Stimulated activated CD4-positive, alpha-beta T cell treated with anti-CD3 and anti-CD28 coated beads, Interleukin-4, amount 100 ng/mL, for 24 hours (primary cell): ENCODE measurements at regions not wholly inside any gene's neighbourhood (a gene's known extent, or its start where the extent isn't known, plus 50 kb on each side); places are given as distances from the start of the nearest gene placed in this dataset.
"Not testable (repeated sequence)": the region's sequence is repeated elsewhere in the genome, so short reads cannot be mapped to it uniquely, and the experiment has no call there.

Experiments used
- DNase-seq: peaks from one replicate; pipeline ENCODE4 v3.0.0-alpha.2; 2020

DNA sequence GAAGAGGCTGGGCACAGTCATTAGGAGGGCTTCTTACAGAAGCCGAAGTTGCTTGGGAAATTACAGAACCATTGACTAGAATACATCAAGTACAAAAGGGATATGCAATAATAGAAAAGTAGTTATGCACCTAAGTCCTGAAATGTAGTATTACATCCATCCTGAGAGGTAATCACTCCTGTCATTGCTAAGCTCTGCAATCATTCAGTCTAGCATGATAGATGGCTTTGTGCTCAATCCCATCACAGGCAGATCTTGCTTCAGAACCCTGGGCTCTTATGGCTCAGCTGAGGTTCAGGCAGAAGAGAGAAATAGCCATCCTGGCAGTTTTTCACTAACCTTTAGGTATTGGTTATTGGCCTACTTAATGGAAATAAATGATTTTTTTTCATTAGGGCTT, 231.7 kb upstream of the AFF2 start:
- DNase-seq = no peak

DNA sequence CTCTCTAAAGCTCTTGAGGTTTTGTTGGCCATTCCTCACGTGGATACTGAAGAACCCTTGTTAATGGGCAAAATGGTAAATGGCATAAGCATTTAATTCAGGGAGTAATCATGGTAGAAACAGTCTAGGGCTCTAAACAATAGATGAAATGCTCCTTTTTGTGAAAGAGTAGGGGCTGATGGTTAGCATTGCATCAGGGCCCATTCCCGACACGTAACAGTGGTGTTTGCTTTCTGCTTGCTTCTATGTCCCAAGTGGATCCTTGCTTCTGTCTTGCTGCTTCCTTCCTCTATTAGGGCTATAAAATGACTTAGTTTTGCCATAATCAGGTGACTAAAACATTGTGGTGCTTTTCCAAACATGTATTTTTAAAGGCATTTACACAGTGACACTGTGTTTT, 230.9 kb upstream of the AFF2 start:
- no peak for DNase-seq

GRCh38 chrX:148270499-148270898, 229.9 kb upstream of the AFF2 start:
- DNase-seq = no peak

- DNase-seq = no peak
Measured at GRCh38 chrX:148271263-148271662, 229.2 kb upstream of the AFF2 start.

DNA sequence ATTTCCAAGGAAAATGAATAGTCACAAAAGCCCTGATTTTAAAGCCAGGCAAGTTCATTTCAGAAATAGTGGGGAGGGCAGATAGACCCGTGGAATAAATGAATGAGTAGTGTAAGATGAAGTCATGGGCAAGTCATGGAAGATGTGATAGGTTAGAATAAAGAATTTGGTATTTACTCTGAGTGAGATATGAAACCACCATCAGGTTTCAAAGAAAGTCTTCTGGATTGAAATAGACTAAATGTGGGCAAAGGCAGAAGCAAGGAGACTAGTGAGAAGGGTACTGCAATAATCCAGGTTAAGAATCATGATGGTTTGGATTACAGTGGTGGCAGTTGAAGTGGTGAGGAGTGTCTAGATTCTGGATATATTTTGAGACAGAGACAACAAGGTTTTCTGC, 218.5 kb upstream of the AFF2 start:
- DNase-seq = no peak

DNA sequence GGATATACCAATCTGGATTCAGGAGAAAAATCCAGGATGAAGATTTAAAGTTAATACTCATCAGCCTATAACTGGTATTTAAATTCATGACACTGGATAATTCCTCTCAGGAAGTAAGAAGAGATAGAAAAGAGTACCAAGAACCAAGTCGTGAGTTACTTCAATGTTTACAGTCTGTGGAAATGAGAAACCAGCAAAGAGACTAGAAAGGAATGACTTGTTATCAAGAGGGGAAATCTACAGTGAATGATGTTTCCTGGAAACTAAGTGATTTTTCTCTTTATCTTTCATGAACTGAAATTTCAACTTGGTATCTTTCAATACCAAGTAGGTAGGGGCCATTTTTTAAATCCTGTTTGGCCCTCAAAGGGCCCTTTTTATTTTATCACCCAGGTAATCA, 217.9 kb upstream of the AFF2 start:
- no peak for DNase-seq

- no peak for DNase-seq
Measured at GRCh38 chrX:148284056-148284455, 216.4 kb upstream of the AFF2 start.

DNA sequence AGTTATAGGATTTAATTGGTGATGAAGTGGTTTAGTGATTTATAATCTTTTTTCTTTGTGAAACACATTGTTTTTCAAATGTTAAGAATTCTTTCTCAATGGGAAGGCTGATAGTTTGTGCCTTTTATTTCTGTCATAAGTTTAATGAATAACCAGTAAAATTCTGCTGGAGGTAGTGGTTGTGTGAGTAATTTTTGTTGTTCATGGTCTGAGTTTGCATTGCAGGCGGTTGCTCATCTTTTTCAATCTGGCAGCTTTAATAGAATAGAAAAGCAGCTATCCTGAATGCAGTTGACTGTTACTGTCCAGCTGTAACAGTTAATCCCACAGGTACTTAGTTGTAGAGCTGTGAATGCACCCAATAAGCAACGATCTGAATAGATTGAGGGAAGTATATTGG, 215.6 kb upstream of the AFF2 start:
- no peak for DNase-seq

- no peak for DNase-seq
Measured at GRCh38 chrX:148288451-148288850, 212.0 kb upstream of the AFF2 start.

GRCh38 chrX:148290041-148290440, 210.4 kb upstream of the AFF2 start:
- no peak for DNase-seq

- no peak for DNase-seq
Measured at GRCh38 chrX:148290931-148291330, 209.5 kb upstream of the AFF2 start.

GRCh38 chrX:148298737-148299136, 201.7 kb upstream of the AFF2 start:
- DNase-seq = no peak

DNA sequence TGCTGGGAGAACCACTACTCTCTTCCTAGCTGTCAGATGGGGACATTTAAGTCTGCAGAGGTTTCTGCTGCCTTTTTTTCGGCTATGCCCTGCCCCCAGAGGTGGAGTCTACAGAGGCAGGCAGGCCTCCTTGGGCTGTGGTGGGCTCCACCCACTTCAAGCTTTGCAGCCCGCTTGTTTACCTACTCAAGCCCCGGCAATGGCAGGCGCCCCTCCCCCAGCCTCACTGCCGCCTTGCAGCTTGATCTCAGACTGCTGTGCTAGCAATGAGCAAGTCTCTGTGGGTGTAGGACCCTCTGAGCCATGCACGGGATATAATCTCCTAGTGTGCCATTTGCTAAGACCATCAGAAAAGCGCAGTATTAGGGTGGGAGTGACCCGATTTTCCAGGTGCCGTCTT, 195.2 kb upstream of the AFF2 start:
- DNase-seq = not testable (repeated sequence)

DNA sequence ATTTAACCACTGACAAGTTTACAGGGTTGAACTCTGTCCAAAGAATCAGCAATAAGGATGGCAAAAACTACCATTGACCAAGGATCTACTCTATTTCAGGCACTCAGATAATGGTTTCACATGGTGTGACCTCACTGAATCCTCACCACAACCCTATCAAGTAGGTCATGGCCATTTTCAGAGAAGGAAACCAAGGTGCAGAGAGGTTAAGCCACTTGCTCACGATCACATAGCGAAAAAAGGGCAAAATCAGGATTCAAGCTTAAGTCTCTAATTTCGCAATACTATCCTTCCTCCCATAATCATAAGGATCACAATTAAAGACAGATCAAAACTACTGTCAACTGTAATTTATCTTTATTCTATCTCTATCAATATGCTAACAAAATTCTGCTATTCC, 191.0 kb upstream of the AFF2 start:
- DNase-seq = no peak

DNA sequence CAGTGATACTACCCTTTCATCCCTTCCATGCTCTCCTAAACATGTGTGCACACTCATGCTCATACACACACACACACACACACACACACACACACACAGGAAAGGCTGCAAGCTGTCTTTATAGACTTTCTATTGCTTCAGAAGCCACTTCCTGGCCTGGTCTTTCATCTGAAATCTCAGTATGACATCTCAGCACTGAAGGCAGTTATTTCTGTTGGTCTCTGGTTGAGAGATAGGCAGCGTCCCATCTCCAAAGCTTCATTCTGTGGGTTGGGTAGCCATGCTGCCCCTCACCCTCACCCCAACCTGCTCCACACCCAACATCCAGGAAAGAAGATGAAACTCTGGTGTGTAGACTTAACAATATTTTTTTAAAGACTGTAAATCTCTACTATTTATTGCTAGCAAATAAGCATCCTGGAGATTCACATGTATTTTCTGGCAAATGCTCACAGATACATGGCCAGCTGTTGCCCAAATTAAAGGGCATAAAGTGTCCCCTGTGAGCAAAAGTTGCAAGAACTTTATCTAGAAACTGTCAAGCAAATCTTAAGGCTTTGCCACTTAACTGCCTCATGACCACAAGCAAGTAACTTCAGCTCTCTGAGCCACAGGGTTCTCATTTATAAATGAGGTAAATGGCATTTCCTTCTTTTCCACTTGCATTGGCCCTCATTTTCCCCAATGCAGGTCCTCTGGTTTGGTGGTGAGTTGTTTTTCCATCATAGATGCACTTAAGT, 189.8 kb upstream of the AFF2 start:
- peak; percentile 36 for DNase-seq

DNA sequence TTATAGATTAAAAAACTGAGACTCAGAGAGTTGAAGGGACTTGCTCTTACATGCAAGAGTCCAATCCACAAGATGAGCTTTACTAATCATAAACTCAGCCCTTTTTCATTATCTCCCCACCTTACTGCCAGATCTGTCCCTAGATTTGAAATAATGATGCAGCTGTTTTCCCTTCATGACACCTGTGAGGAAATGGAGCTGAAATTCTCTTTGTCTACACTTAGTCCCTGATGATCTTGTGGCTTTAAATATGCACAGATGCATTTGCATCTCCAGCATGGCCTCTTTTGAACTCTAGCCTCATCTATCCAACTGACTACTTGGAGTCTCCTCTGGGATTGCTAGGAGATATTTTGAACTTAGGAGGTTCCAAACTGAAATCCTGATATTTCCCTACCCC, 188.9 kb upstream of the AFF2 start:
- no peak for DNase-seq

GRCh38 chrX:148314876-148315275, 185.5 kb upstream of the AFF2 start:
- DNase-seq = no peak

GRCh38 chrX:148316446-148316845, 184.0 kb upstream of the AFF2 start:
- DNase-seq = no peak

- DNase-seq = no peak
Measured at GRCh38 chrX:148322906-148323305, 177.5 kb upstream of the AFF2 start.

- DNase-seq = no peak
Measured at GRCh38 chrX:148333989-148334388, 166.4 kb upstream of the AFF2 start.

GRCh38 chrX:148337873-148338272, 162.5 kb upstream of the AFF2 start:
- no peak for DNase-seq

DNA sequence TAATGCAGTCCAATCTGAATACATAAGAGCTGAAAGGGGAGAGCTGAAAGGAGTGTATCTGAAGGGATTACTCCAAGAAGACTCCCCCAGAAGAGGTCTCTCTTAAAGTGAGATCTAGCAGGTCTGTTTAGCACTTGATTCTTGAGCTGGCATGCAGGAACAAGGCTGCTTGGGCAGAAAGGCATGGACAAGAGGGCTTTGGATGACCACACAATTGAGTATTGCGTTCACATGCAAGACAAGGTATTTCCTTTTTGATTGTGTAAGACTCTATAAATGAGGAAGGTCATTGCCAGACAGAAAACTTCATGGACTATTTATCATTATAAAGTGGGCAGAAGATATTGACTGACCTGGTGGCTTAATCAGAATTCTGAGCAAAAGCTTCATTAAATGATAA, 145.5 kb upstream of the AFF2 start:
- DNase-seq = no peak

DNA sequence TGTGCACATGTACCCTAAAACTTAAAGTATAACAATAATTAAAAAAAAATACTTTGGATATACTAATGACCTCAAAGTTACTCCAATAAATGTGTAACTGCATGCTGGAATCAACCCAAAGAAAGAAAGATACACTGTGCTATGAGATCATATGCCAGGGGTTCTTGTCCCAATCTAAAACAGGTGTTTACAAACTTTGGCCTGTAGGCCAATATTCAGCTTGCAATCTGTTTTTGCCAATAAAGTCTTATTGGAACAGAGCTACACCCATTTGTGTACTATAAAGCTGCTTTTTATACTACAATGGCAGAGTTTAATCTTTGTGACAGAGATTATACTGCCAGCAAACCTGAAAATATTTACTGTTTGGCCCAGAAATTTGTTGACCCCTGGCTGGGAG, 138.8 kb upstream of the AFF2 start:
- no peak for DNase-seq

GRCh38 chrX:148363471-148364235, 136.8 kb upstream of the AFF2 start:
- DNase-seq = no peak

DNA sequence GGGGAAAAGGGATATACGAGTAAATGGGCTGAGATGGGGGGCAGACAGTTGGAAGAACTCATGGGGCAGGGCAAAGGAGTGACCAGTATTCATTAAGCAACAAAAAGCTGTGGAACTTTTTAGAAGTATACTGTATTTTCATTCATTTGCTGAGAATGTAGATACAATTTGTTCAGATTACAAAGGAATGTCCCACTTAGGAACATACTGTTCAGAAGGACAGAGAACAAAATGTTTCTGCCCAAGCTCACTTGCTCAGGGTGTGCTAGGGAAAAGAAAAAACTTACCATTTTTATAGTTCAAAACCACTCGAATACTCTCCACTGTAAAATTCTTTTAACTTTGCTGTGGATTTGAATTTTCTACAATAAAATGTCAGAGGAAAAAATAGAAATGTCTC, 135.2 kb upstream of the AFF2 start:
- no peak for DNase-seq
